SK-N-MC (cell line): ENCODE measurements at regions not wholly inside any gene's neighbourhood (a gene's known extent, or its start where the extent isn't known, plus 50 kb on each side); places are given as distances from the start of the nearest gene placed in this dataset.

Experiments
- EZH2 ChIP-seq: fragments of 200-600 bp; sonication (generic); IDR thresholded peaks from one replicate; pipeline ENCODE4 v1.6.1; 2017; ENCODE audit warnings: antibody characterized with exemption
- FOXP2 ChIP-seq: optimal IDR thresholded peaks from 2 replicates; pipeline ENCODE3; 2011; ENCODE audit warnings: mild to moderate bottlenecking, moderate library complexity; ENCODE audit not compliant: insufficient read depth; ENCODE audit errors: extremely low read length, control extremely low read depth
- POLR2AphosphoS5 ChIP-seq: IDR thresholded peaks from 2 replicates; pipeline ENCODE4 v1.6.1; 2012; ENCODE audit warnings: mild to moderate bottlenecking, low read depth, low read length, borderline replicate concordance

DNA sequence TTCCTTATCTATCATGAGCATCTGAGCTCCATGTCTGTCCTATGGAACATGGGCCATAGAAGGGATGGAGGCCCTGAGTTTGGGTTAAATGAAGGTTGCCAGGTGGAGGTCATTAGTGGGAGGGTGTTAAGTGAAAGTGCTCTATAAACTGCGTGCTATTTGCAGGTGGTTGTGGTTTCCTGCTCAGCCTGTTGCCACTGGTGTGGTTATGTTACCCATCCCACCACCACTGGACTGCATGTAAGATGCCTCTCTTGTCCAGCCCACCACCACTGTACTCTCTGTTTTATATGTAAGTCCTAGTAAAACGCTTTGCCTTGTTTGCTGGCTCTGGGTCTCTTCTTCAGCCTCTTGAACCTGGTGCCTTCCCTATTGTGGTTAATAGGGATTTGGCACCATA lies 711.2 kb downstream of the SORCS3 start:
- TF ChIP-seq EZH2 (no peak), POLR2AphosphoS5 (no peak), FOXP2 (no peak)
